ENCODE measurements at regions not wholly inside any gene's neighbourhood (a gene's known extent, or its start where the extent isn't known, plus 50 kb on each side); places are given as distances from the start of the nearest gene placed in this dataset.

GRCh38 chr16:79411805-79412204 lies 188.7 kb downstream of the MAF start:
- DNase-seq (ENCODE audit: low read depth, low spot score): no peak
- TF ChIP-seq CTCF (IDR thresholded peaks at IDR 0.05; ENCODE audit: low read depth, low read length): no peak
- no peak overlapping the region for H3K4me3 ChIP-seq (ENCODE audit: low read depth, low read length)
- in situ Hi-C loops (cut with HindIII; ENCODE audit: low sequenced_read_pairs): no loop called here

- no peak for DNase-seq (ENCODE audit: low read depth, low spot score)
- TF ChIP-seq CTCF (IDR thresholded peaks at IDR 0.05; ENCODE audit: low read depth, low read length): no peak
- in situ Hi-C loops (cut with HindIII; ENCODE audit: low sequenced_read_pairs): no loop called here
- H3K4me3 ChIP-seq (ENCODE audit: low read depth, low read length): no peak overlapping the region
These were observed 189.2 kb downstream of the MAF start for GRCh38 chr16:79411357-79411756.

- no peak for DNase-seq (ENCODE audit: low read depth, low spot score)
- no peak for TF ChIP-seq CTCF (IDR thresholded peaks at IDR 0.05; ENCODE audit: low read depth, low read length)
- H3K4me3 ChIP-seq (ENCODE audit: low read depth, low read length): no peak overlapping the region
- in situ Hi-C loops (cut with HindIII; ENCODE audit: low sequenced_read_pairs): no loop called here
These were observed 190.6 kb downstream of the MAF start for GRCh38 chr16:79409978-79410377.

- no peak overlapping the region for H3K4me3 ChIP-seq (ENCODE audit: low read depth, low read length)
- in situ Hi-C loops (cut with HindIII; ENCODE audit: low sequenced_read_pairs): no loop called here
- DNase-seq (ENCODE audit: low read depth, low spot score): no peak
- no peak for TF ChIP-seq CTCF (IDR thresholded peaks at IDR 0.05; ENCODE audit: low read depth, low read length)
These were observed 192.2 kb downstream of the MAF start for GRCh38 chr16:79408355-79408754.

- in situ Hi-C loops (cut with HindIII; ENCODE audit: low sequenced_read_pairs): no loop called here
- DNase-seq (ENCODE audit: low read depth, low spot score): no peak
- H3K4me3 ChIP-seq (ENCODE audit: low read depth, low read length): no peak overlapping the region
- TF ChIP-seq CTCF (IDR thresholded peaks at IDR 0.05; ENCODE audit: low read depth, low read length): no peak
These were observed 192.9 kb downstream of the MAF start for GRCh38 chr16:79407461-79408135.

GRCh38 chr16:79407005-79407404 lies 193.5 kb downstream of the MAF start:
- no peak for DNase-seq (ENCODE audit: low read depth, low spot score)
- in situ Hi-C loops (cut with HindIII; ENCODE audit: low sequenced_read_pairs): no loop called here
- TF ChIP-seq CTCF (IDR thresholded peaks at IDR 0.05; ENCODE audit: low read depth, low read length): no peak
- H3K4me3 ChIP-seq (ENCODE audit: low read depth, low read length): no peak overlapping the region
